ENCODE measurements at regions not wholly inside any gene's neighbourhood (a gene's known extent, or its start where the extent isn't known, plus 50 kb on each side); places are given as distances from the start of the nearest gene placed in this dataset.

- Mint-ChIP-seq H3K9me3 (no peaks in the 10 kb centered on the region), H3K4me1 (peaks cover 12% of the 10 kb centered on the region), H3K4me3 (no peak overlapping the region), H3K36me3 (ENCODE audit: low read depth) (no peaks in the 10 kb centered on the region), H3K27me3 (ENCODE audit: low read depth) (no peaks in the 10 kb centered on the region), H3K27ac (no peak overlapping the region)
- no peak for TF ChIP-seq CTCF (IDR thresholded peaks at IDR 0.05; ENCODE audit: unreplicated experiment in 3 of 3)
These were observed 107.4 kb upstream of the ACP3 start for GRCh38 chr3:132209855-132210254.

GRCh38 chr3:132210476-132211346 lies 106.5 kb upstream of the ACP3 start:
- H3K4me1 Mint-ChIP-seq = peaks cover 12% of the 10 kb centered on the region
- no peak overlapping the region for H3K4me3 Mint-ChIP-seq
- peak; percentile 28 to 49 (median 33) for TF ChIP-seq CTCF (IDR thresholded peaks at IDR 0.05; ENCODE audit: unreplicated experiment in 3 of 3)
- H3K27me3 Mint-ChIP-seq (ENCODE audit: low read depth) = no peaks in the 10 kb centered on the region
- no peak overlapping the region for H3K27ac Mint-ChIP-seq
- H3K36me3 Mint-ChIP-seq (ENCODE audit: low read depth) = no peaks in the 10 kb centered on the region
- H3K9me3 Mint-ChIP-seq = no peaks in the 10 kb centered on the region

GRCh38 chr3:132211896-132212295 lies 105.3 kb upstream of the ACP3 start:
- Mint-ChIP-seq H3K27me3 (ENCODE audit: low read depth) (no peaks in the 10 kb centered on the region), H3K9me3 (no peaks in the 10 kb centered on the region), H3K4me1 (peaks cover 12% of the 10 kb centered on the region), H3K27ac (peak overlapping the region; percentile 75 to 94 (median 80)), H3K4me3 (no peak overlapping the region), H3K36me3 (ENCODE audit: low read depth) (no peaks in the 10 kb centered on the region)
- no peak for TF ChIP-seq CTCF (IDR thresholded peaks at IDR 0.05; ENCODE audit: unreplicated experiment in 3 of 3)

GRCh38 chr3:132218817-132219755 lies 98.1 kb upstream of the ACP3 start:
- no peaks in the 10 kb centered on the region for H3K27me3 Mint-ChIP-seq (ENCODE audit: low read depth)
- no peak overlapping the region for H3K4me3 Mint-ChIP-seq
- H3K36me3 Mint-ChIP-seq (ENCODE audit: low read depth) = no peaks in the 10 kb centered on the region
- no peak for TF ChIP-seq CTCF (IDR thresholded peaks at IDR 0.05; ENCODE audit: unreplicated experiment in 3 of 3)
- H3K27ac Mint-ChIP-seq = peak overlapping the region in 1 of 3 experiments; percentile 7
- peaks cover 10% of the 10 kb centered on the region for H3K4me1 Mint-ChIP-seq
- no peaks in the 10 kb centered on the region for H3K9me3 Mint-ChIP-seq

- H3K4me3 Mint-ChIP-seq = no peak overlapping the region
- no peaks in the 10 kb centered on the region for H3K27me3 Mint-ChIP-seq (ENCODE audit: low read depth)
- H3K36me3 Mint-ChIP-seq (ENCODE audit: low read depth) = no peaks in the 10 kb centered on the region
- H3K4me1 Mint-ChIP-seq = peaks cover 10% of the 10 kb centered on the region
- no peak for TF ChIP-seq CTCF (IDR thresholded peaks at IDR 0.05; ENCODE audit: unreplicated experiment in 3 of 3)
- H3K27ac Mint-ChIP-seq = peak overlapping the region in 1 of 3 experiments; percentile 1
- H3K9me3 Mint-ChIP-seq = no peaks in the 10 kb centered on the region
These were observed 96.2 kb upstream of the ACP3 start for GRCh38 chr3:132220986-132221385.
